ENCODE measurements at regions not wholly inside any gene's neighbourhood (a gene's known extent, or its start where the extent isn't known, plus 50 kb on each side); places are given as distances from the start of the nearest gene placed in this dataset.
"Not testable (repeated sequence)": the region's sequence is repeated elsewhere in the genome, so short reads cannot be mapped to it uniquely, and the experiment has no call there.

GRCh38 chr5:106392766-106393165, 1278.0 kb downstream of the EFNA5 start:
- H3K4me2 ChIP-seq (ENCODE audit: low read length) = no peak overlapping the region
- no peaks in the 10 kb centered on the region for H3K9me3 ChIP-seq (replicated peaks; ENCODE audit: low read length)
- no peak overlapping the region for H3K9ac ChIP-seq (ENCODE audit: low read depth, low read length)
- H3K36me3 ChIP-seq (ENCODE audit: insufficient read depth, low read length) = no peaks in the 10 kb centered on the region
- H3K4me1 ChIP-seq (ENCODE audit: control insufficient read depth, insufficient read depth, low read length) = peaks cover 5% of the 10 kb centered on the region
- H3K27me3 ChIP-seq (ENCODE audit: control insufficient read depth, insufficient read depth, low read length) = no peaks in the 10 kb centered on the region
- H3K4me3 ChIP-seq (ENCODE audit: low read length) = no peak overlapping the region

- not testable (repeated sequence) for H3K4me2 ChIP-seq (ENCODE audit: low read length); H3K4me3 ChIP-seq (ENCODE audit: low read length); H3K27me3 ChIP-seq (ENCODE audit: control insufficient read depth, insufficient read depth, low read length); H3K9me3 ChIP-seq (replicated peaks; ENCODE audit: low read length); H3K9ac ChIP-seq (ENCODE audit: low read depth, low read length); H3K4me1 ChIP-seq (ENCODE audit: control insufficient read depth, insufficient read depth, low read length); H3K36me3 ChIP-seq (ENCODE audit: insufficient read depth, low read length)
These were observed 1283.0 kb downstream of the EFNA5 start for GRCh38 chr5:106387767-106388166.

GRCh38 chr5:106386287-106386686, 1284.5 kb downstream of the EFNA5 start:
- Histone ChIP-seq H3K9me3 (replicated peaks; ENCODE audit: low read length) (no peaks in the 10 kb centered on the region), H3K36me3 (ENCODE audit: insufficient read depth, low read length) (no peaks in the 10 kb centered on the region), H3K4me3 (ENCODE audit: low read length) (no peak overlapping the region), H3K9ac (ENCODE audit: low read depth, low read length) (no peak overlapping the region), H3K27me3 (ENCODE audit: control insufficient read depth, insufficient read depth, low read length) (no peaks in the 10 kb centered on the region), H3K4me2 (ENCODE audit: low read length) (no peak overlapping the region), H3K4me1 (ENCODE audit: control insufficient read depth, insufficient read depth, low read length) (no peaks in the 10 kb centered on the region)

- Histone ChIP-seq H3K27me3 (ENCODE audit: control insufficient read depth, insufficient read depth, low read length) (no peaks in the 10 kb centered on the region), H3K4me2 (ENCODE audit: low read length) (no peak overlapping the region), H3K36me3 (ENCODE audit: insufficient read depth, low read length) (no peaks in the 10 kb centered on the region), H3K9ac (ENCODE audit: low read depth, low read length) (no peak overlapping the region), H3K4me3 (ENCODE audit: low read length) (no peak overlapping the region), H3K9me3 (replicated peaks; ENCODE audit: low read length) (no peaks in the 10 kb centered on the region), H3K4me1 (ENCODE audit: control insufficient read depth, insufficient read depth, low read length) (no peaks in the 10 kb centered on the region)
These were observed 1290.0 kb downstream of the EFNA5 start for GRCh38 chr5:106380736-106381135.

GRCh38 chr5:106376522-106376921, 1294.2 kb downstream of the EFNA5 start:
- Histone ChIP-seq H3K4me3 (ENCODE audit: low read length) (no peak overlapping the region), H3K9me3 (replicated peaks; ENCODE audit: low read length) (no peaks in the 10 kb centered on the region), H3K27me3 (ENCODE audit: control insufficient read depth, insufficient read depth, low read length) (no peaks in the 10 kb centered on the region), H3K36me3 (ENCODE audit: insufficient read depth, low read length) (no peaks in the 10 kb centered on the region), H3K9ac (ENCODE audit: low read depth, low read length) (no peak overlapping the region), H3K4me2 (ENCODE audit: low read length) (no peak overlapping the region), H3K4me1 (ENCODE audit: control insufficient read depth, insufficient read depth, low read length) (no peaks in the 10 kb centered on the region)

- Histone ChIP-seq H3K4me1 (ENCODE audit: control insufficient read depth, insufficient read depth, low read length) (no peaks in the 10 kb centered on the region), H3K4me3 (ENCODE audit: low read length) (no peak overlapping the region), H3K4me2 (ENCODE audit: low read length) (no peak overlapping the region), H3K9ac (ENCODE audit: low read depth, low read length) (no peak overlapping the region), H3K36me3 (ENCODE audit: insufficient read depth, low read length) (no peaks in the 10 kb centered on the region), H3K9me3 (replicated peaks; ENCODE audit: low read length) (peaks cover 1% of the 10 kb centered on the region), H3K27me3 (ENCODE audit: control insufficient read depth, insufficient read depth, low read length) (no peaks in the 10 kb centered on the region)
These were observed 1295.8 kb downstream of the EFNA5 start for GRCh38 chr5:106374956-106375355.

GRCh38 chr5:106368021-106368420, 1302.7 kb downstream of the EFNA5 start:
- Histone ChIP-seq H3K9me3 (replicated peaks; ENCODE audit: low read length) (peaks cover 4% of the 10 kb centered on the region), H3K27me3 (ENCODE audit: control insufficient read depth, insufficient read depth, low read length) (no peaks in the 10 kb centered on the region), H3K4me2 (ENCODE audit: low read length) (no peak overlapping the region), H3K4me1 (ENCODE audit: control insufficient read depth, insufficient read depth, low read length) (no peaks in the 10 kb centered on the region), H3K9ac (ENCODE audit: low read depth, low read length) (no peak overlapping the region), H3K4me3 (ENCODE audit: low read length) (no peak overlapping the region), H3K36me3 (ENCODE audit: insufficient read depth, low read length) (no peaks in the 10 kb centered on the region)

GRCh38 chr5:106367281-106367680, 1303.5 kb downstream of the EFNA5 start:
- Histone ChIP-seq H3K9me3 (replicated peaks; ENCODE audit: low read length) (peaks cover 4% of the 10 kb centered on the region), H3K4me1 (ENCODE audit: control insufficient read depth, insufficient read depth, low read length) (no peaks in the 10 kb centered on the region), H3K27me3 (ENCODE audit: control insufficient read depth, insufficient read depth, low read length) (no peaks in the 10 kb centered on the region), H3K4me3 (ENCODE audit: low read length) (no peak overlapping the region), H3K9ac (ENCODE audit: low read depth, low read length) (no peak overlapping the region), H3K4me2 (ENCODE audit: low read length) (no peak overlapping the region), H3K36me3 (ENCODE audit: insufficient read depth, low read length) (no peaks in the 10 kb centered on the region)

GRCh38 chr5:106363578-106363977, 1307.2 kb downstream of the EFNA5 start:
- no peaks in the 10 kb centered on the region for H3K36me3 ChIP-seq (ENCODE audit: insufficient read depth, low read length)
- H3K27me3 ChIP-seq (ENCODE audit: control insufficient read depth, insufficient read depth, low read length) = no peaks in the 10 kb centered on the region
- H3K9me3 ChIP-seq (replicated peaks; ENCODE audit: low read length) = no peaks in the 10 kb centered on the region
- H3K4me2 ChIP-seq (ENCODE audit: low read length) = no peak overlapping the region
- no peak overlapping the region for H3K9ac ChIP-seq (ENCODE audit: low read depth, low read length)
- no peaks in the 10 kb centered on the region for H3K4me1 ChIP-seq (ENCODE audit: control insufficient read depth, insufficient read depth, low read length)
- no peak overlapping the region for H3K4me3 ChIP-seq (ENCODE audit: low read length)

GRCh38 chr5:106361905-106362304, 1308.8 kb downstream of the EFNA5 start:
- Histone ChIP-seq H3K36me3 (ENCODE audit: insufficient read depth, low read length) (no peaks in the 10 kb centered on the region), H3K4me1 (ENCODE audit: control insufficient read depth, insufficient read depth, low read length) (peaks cover 12% of the 10 kb centered on the region), H3K27me3 (ENCODE audit: control insufficient read depth, insufficient read depth, low read length) (no peaks in the 10 kb centered on the region), H3K9ac (ENCODE audit: low read depth, low read length) (no peak overlapping the region), H3K4me2 (ENCODE audit: low read length) (no peak overlapping the region), H3K9me3 (replicated peaks; ENCODE audit: low read length) (no peaks in the 10 kb centered on the region), H3K4me3 (ENCODE audit: low read length) (no peak overlapping the region)

- Histone ChIP-seq H3K9me3 (replicated peaks; ENCODE audit: low read length) (no peaks in the 10 kb centered on the region), H3K4me3 (ENCODE audit: low read length) (no peak overlapping the region), H3K27me3 (ENCODE audit: control insufficient read depth, insufficient read depth, low read length) (no peaks in the 10 kb centered on the region), H3K9ac (ENCODE audit: low read depth, low read length) (no peak overlapping the region), H3K4me2 (ENCODE audit: low read length) (no peak overlapping the region), H3K4me1 (ENCODE audit: control insufficient read depth, insufficient read depth, low read length) (peaks cover 9% of the 10 kb centered on the region), H3K36me3 (ENCODE audit: insufficient read depth, low read length) (no peaks in the 10 kb centered on the region)
These were observed 1339.3 kb downstream of the EFNA5 start for GRCh38 chr5:106331415-106331814.

- H3K4me1 ChIP-seq (ENCODE audit: control insufficient read depth, insufficient read depth, low read length) = no peaks in the 10 kb centered on the region
- H3K9me3 ChIP-seq (replicated peaks; ENCODE audit: low read length) = no peaks in the 10 kb centered on the region
- H3K27me3 ChIP-seq (ENCODE audit: control insufficient read depth, insufficient read depth, low read length) = no peaks in the 10 kb centered on the region
- no peaks in the 10 kb centered on the region for H3K36me3 ChIP-seq (ENCODE audit: insufficient read depth, low read length)
- H3K4me2 ChIP-seq (ENCODE audit: low read length) = no peak overlapping the region
- no peak overlapping the region for H3K9ac ChIP-seq (ENCODE audit: low read depth, low read length)
- H3K4me3 ChIP-seq (ENCODE audit: low read length) = no peak overlapping the region
These were observed 1346.4 kb downstream of the EFNA5 start for GRCh38 chr5:106324356-106324755.

Data from skeletal muscle satellite cell (primary cell).